ENCODE measurements at regions not wholly inside any gene's neighbourhood (a gene's known extent, or its start where the extent isn't known, plus 50 kb on each side); places are given as distances from the start of the nearest gene placed in this dataset.

- BruUV-seq (replicated peaks): no TSS peak
- H4K8ac ChIP-seq (ENCODE audit: low read depth in 2 of 2, low read length in 2 of 2): no peak overlapping the region
These were observed 286.4 kb upstream of the BCHE start for GRCh38 chr3:166123576-166123975.

More at GRCh38 chr3:166123576-166123975, 286.4 kb upstream of the BCHE start:
- H3K18ac ChIP-seq (ENCODE audit: low read depth, low read length): no peak overlapping the region
- CTCF ChIA-PET: no interaction called here
- H3K27ac ChIP-seq (ENCODE audit: insufficient read depth, low read length): no peak overlapping the region
- TF ChIP-seq USF2 (IDR thresholded peaks at IDR 0.05; ENCODE audit: low read depth, low read length) (no peak), NFE2L2 (IDR thresholded peaks at IDR 0.05; ENCODE audit: low read depth, low read length) (no peak), BHLHE40 (IDR thresholded peaks at IDR 0.05; ENCODE audit: low read depth, low read length) (no peak), FOS (IDR thresholded peaks at IDR 0.05; ENCODE audit: low read depth, low read length) (no peak), ELK1 (IDR thresholded peaks at IDR 0.05; ENCODE audit: borderline replicate concordance, low read depth, low read length) (no peak)
- H3K9ac ChIP-seq (ENCODE audit: low read depth, low read length): no peak overlapping the region
- no peaks in the 10 kb centered on the region for H3K79me1 ChIP-seq (ENCODE audit: low read depth in 1 of 2, low read length in 2 of 2)
- no peaks in the 10 kb centered on the region for H4K20me1 ChIP-seq (ENCODE audit: insufficient read depth, low read length)
- no peaks in the 10 kb centered on the region for H3K4me1 ChIP-seq (ENCODE audit: control insufficient read depth, insufficient read depth, low read length)
- H4K5ac ChIP-seq (ENCODE audit: low read depth, low read length): no peak overlapping the region
- in situ Hi-C loops (cut with MboI; ENCODE audit: low sequenced_read_pairs) (no loop called here), dilution Hi-C loops (cut with HindIII; ENCODE audit: low sequenced_read_pairs, unreplicated experiment) (no loop called here), intact Hi-C loops (cut with micrococcal nuclease) (no loop called here)
- no peak overlapping the region for H3K23ac ChIP-seq (ENCODE audit: low read depth, low read length)
- no peak overlapping the region for H2BK20ac ChIP-seq (ENCODE audit: low read depth, low read length)
- H3K4ac ChIP-seq (ENCODE audit: low read depth, low read length): no peak overlapping the region
- H2BK120ac ChIP-seq (ENCODE audit: low read depth, low read length): no peak overlapping the region
- H3K9me3 ChIP-seq (ENCODE audit: control insufficient read depth, insufficient read depth, low read length): 0 out of 2 replicates have a peak, but pooled peaks cover 2% of the 10 kb centered on the region
- no peak overlapping the region for H3K14ac ChIP-seq (replicated peaks; ENCODE audit: low read depth, low read length)
- no peak overlapping the region for H2AK5ac ChIP-seq (ENCODE audit: low read depth, low read length)
- no peaks in the 10 kb centered on the region for H3K27me3 ChIP-seq (ENCODE audit: control insufficient read depth, insufficient read depth, low read length)
- H3K4me2 ChIP-seq (ENCODE audit: low read depth, low read length): no peak overlapping the region
- H2BK15ac ChIP-seq (ENCODE audit: low read depth, low read length): no peak overlapping the region
- H2BK5ac ChIP-seq (ENCODE audit: low read depth, low read length, poor library complexity, severe bottlenecking): no peak overlapping the region
- no peak overlapping the region for H4K91ac ChIP-seq (ENCODE audit: insufficient read depth, low read depth, low read length)
- no peaks in the 10 kb centered on the region for H3K36me3 ChIP-seq (ENCODE audit: control insufficient read depth, insufficient read depth, low read length)
- H2AFZ ChIP-seq (replicated peaks; ENCODE audit: low read length, poor library complexity): no peak overlapping the region
- POLR2A ChIA-PET (ENCODE audit: unreplicated experiment): no interaction called here
- DNase-seq (peak; percentile 12), ATAC-seq (ENCODE audit: low read depth) (peak; percentile 27; the same call in 1 of the 2 replicates)
- no peak overlapping the region for H3K56ac ChIP-seq (ENCODE audit: extremely low read depth, insufficient read depth, low read length)
- no peak overlapping the region for H3K4me3 ChIP-seq (ENCODE audit: insufficient read depth, low read depth, low read length)
- no peak overlapping the region for H2AK9ac ChIP-seq (replicated peaks; ENCODE audit: low read depth, low read length, poor library complexity)
- H3K9me1 ChIP-seq (ENCODE audit: insufficient read depth, low read length): no peaks in the 10 kb centered on the region

All from IMR-90 (cell line).